ENCODE measurements at regions not wholly inside any gene's neighbourhood (a gene's known extent, or its start where the extent isn't known, plus 50 kb on each side); places are given as distances from the start of the nearest gene placed in this dataset.

DNA sequence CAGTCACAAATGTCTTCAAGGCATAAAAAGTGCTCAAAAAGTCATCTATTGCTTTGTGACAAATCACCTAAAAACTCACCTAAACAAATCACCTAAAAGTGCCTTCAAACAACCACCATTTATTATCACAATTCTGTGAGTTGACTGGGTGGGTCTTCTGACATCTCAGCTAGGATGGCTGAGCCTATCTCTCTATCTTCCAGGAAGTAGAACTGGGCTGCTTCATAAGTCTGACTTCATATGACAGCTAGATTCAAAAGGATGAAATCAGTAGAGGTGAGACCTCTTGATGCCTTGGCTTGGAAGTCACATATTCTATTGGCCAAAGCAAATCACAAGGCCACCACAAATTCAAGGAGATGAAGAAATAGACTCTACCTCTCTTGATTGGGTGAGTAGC is 199.2 kb upstream of the SLC39A10 start:
- TF ChIP-seq, protein P1, sequence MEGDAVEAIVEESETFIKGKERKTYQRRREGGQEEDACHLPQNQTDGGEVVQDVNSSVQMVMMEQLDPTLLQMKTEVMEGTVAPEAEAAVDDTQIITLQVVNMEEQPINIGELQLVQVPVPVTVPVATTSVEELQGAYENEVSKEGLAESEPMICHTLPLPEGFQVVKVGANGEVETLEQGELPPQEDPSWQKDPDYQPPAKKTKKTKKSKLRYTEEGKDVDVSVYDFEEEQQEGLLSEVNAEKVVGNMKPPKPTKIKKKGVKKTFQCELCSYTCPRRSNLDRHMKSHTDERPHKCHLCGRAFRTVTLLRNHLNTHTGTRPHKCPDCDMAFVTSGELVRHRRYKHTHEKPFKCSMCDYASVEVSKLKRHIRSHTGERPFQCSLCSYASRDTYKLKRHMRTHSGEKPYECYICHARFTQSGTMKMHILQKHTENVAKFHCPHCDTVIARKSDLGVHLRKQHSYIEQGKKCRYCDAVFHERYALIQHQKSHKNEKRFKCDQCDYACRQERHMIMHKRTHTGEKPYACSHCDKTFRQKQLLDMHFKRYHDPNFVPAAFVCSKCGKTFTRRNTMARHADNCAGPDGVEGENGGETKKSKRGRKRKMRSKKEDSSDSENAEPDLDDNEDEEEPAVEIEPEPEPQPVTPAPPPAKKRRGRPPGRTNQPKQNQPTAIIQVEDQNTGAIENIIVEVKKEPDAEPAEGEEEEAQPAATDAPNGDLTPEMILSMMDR (IDR thresholded peaks at IDR 0.05): no peak
- TF ChIP-seq POLR2A (IDR thresholded peaks at IDR 0.05): no peak

Data from breast epithelium (tissue), 3 donors.